NCI-H2171 treated with DMSO at 0.1 percent for 48 hours (cell line): ENCODE measurements at regions not wholly inside any gene's neighbourhood (a gene's known extent, or its start where the extent isn't known, plus 50 kb on each side); places are given as distances from the start of the nearest gene placed in this dataset.

ENCODE experiments used
- DNase-seq: peaks from one replicate; lab custom pipeline; 2025; lab: John Stamatoyannopoulos, UW

DNA sequence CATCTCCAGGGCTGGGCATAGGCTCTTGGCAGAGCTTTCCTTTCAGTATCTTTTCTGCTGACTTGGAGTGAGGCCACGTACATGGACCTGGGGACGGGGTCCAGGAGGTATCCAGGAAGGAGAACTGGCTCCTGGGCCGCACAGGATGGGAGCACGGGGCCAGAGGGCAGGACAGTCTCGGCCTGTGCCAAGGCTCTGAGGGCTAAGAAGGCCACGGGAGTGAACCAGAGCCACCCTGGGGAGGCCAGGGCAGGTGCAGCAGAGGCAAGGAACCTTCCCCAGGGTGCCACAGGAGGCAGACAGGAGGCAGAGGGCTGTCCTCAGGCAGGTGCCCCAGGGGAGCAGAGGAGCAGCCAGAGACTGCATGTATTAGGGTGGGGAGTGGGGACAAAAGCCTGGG lies 50.3 kb downstream of the PLXNA1 start:
- no peak for DNase-seq

DNA sequence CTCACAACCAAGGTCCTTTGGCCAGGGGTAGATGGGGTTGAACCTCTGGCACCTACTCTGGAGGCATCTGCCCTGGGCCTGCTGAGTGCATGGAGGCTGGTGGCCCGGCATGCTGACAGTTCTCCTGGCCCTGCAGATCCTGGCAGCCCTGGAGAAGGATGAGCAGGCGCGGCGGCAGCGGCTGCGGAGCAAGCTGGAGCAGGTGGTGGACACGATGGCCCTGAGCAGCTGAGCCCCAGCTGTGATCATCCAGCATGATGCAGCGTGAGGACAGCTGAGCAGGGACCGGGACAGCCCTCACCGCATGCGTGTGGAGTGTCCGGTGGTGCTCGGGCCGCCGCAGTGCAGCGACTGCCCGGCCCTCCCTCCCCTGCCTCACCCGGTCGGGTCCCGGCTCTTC lies 50.9 kb downstream of the PLXNA1 start:
- DNase-seq = no peak

DNA sequence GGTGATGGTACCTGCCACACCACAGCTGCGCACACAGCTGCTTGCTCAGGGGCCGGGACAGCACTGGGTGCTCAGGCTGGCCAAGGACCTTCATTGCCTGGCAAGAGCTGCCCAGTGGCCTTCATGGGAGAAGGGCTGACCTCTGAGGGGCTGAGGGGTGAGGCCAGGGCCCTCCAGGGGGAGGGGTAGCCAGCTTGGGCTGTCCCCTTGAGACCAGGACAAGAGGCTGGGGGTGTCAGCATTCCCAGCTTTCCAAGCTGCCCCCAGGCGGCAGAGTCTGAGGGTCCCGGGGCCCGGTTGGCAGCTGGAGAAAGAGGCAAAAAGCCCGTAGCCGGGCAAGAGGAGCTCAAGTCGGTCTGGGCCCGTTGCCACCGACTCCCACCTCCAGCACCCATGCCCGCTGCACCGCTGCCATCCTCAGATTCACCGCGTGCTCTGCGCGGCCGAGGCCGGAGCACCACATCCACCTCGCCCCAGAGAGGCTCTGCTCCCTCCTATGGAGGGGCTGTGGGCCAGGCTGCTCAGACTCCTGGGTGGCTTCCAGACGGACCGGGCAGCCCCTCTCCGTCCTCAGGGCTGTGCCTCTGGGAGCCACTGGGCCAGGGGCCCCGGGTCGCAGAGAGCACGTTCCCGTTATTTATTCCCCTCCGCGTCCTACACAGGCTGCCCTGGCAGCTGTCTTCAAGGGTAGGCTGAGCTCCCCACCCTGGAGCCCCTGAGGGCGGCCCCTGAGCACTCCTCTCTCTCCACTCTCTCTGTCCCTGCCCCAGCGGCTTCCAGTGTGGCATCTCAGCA lies 51.5 kb downstream of the PLXNA1 start:
- DNase-seq = no peak

DNA sequence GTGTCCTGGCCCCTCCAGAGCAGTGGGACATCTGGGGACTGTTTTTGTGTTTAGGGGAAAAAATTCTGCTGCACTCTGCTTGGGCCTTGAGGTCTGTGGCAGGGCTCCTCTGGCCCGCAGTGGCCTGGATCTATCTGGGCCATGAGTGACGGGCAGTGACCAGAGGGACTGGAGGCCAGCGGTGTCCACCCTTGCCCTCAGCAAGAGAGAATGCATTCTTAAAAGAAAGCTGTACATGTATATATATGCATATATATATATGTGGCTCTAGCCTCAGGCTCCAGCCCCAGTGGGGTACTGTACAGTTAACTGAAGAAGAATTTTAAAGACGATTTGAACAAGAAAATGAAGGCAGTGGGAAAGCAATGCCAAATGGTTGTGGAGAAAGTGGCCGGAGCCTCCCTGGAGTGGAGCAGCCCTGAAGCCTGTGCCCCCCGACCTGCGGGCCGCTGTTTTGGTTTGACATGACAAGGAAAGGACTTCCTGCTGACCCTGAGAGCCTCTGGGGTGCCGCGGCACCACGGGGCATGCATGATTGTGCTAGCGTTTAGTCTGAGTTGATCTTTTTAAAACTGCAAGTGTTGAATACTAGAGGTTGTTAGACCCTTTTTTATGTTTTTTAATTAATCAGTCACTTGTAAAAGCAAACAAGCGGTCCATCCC lies 52.2 kb downstream of the PLXNA1 start:
- DNase-seq = no peak

DNA sequence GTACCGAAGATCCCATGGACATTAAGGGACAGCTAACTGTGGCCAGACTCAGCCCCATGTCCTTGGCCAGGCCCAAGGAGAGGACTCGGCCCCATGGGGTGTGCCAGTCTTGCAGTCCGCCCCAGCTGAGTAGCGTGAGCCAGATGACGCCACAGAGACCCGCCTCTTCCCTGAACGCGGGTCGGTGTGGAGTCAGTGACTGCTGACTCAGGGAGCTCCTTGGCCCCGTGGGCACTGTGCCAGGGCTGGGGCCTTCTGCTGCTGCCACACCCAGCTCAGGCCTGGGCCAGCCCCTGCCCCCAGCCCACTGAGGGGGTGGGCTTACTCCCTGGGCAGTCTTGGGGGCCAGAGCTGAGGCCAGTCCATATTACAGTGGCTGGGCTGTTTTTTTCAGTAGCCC lies 52.8 kb downstream of the PLXNA1 start:
- peak; percentile 29 for DNase-seq

DNA sequence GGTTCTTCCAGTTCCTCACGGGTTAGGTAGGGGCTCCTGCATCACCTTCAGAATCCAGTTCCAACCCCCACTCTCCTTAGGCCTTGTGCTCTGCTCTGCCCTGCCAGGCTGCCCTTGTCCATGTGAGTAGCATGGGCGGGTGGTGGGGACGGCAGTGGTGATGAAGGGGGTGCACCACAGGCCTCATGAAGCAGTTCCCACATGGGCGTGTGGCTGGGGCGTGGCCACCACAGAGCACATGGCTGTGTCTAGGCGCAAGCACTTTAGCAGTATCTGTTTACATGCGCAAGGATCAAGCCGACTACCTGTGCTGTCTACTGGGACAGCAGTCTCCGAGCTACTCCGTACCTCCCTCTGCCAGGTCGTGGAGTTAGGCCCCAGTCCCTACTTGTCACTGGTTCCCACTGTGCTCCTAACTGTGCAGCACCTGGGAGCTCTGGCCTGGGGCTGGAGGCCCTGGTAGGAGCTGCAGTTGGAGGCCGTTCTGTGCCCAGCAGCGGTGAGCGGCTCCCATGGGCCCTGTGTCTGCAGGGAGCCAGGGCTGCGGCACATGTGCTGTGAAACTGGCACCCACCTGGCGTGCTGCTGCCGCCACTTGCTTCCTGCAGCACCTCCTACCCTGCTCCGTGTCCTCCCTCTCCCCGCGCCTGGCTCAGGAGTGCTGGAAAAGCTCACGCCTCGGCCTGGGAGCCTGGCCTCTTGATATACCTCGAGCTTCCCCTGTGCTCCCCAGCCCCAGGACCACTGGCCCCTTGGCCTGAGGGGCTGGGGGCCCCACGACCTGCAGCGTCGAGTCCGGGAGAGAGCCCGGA lies 53.5 kb downstream of the PLXNA1 start:
- peak; percentile 73 for DNase-seq

DNA sequence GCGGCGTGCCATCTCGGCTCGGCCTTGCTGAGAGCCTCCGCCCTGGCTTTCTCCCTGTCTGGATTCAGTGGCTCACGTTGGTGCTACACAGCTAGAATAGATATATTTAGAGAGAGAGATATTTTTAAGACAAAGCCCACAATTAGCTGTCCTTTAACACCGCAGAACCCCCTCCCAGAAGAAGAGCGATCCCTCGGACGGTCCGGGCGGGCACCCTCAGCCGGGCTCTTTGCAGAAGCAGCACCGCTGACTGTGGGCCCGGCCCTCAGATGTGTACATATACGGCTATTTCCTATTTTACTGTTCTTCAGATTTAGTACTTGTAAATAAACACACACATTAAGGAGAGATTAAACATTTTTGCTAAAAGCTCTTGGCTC lies 54.1 kb downstream of the PLXNA1 start:
- peak; percentile 39 for DNase-seq

DNA sequence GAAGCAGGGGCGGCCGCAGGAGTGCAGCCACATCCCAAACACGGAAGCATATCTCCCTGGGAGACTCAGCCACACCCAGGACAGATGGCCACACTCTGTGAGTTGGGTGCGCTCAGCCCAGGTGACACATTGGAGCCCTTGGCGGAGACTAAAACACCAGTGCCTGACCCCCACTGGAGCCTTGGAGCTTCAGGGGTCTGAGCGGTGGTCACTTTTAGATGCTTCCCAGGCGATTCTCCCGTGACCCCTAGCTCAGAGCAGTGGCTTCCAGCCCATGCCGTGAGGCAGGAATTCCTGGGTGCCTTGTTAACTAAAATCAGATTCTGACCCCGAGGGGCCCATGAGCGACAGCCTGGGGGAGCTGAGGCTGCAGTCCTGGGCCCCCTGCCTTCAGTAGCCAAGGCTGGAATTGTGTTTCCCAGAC lies 54.5 kb downstream of the PLXNA1 start:
- DNase-seq = no peak

DNA sequence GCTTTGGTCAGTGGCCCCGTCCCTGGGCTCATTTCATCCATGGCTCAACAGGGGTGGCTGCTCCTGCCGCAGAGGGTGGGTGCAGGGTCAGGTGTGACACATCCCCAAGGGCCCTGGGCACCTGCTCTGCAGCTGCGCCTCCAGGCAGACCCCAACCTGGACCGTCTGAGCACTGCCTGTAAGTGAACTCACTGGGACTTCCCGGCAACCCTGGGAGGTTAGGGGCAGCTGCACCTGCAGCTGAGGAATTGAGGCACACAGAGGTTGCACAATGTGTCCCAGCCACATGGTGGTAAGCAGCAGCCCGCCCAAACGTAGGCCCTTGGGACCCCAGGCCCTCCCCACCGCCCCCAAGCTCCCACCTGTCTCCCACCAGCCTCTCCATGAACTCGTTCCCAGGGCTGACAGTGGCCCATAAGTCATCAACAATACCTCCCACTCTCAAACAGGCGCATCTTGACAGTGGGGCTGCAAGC lies 55.1 kb downstream of the PLXNA1 start:
- peak; percentile 49 for DNase-seq

DNA sequence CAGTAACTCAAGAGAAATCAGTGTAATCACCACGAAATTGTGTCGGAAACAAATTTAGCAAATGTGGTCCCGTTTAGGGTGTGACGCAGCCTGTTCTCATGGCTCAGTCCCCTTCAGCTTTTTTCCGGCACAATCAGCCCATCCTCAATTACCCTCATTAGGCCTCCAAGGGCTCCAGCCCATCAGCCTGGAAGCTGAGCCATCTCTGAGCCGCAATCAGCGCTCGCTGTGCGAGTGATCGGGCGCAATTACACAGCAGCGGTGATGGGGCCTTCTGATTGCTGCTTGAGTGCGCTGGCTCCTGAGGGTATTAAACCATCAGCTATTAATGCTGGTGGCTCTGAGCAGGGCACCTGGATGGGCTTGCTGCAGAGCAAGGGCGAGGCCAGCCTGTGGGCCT lies 55.6 kb downstream of the PLXNA1 start:
- DNase-seq = no peak

DNA sequence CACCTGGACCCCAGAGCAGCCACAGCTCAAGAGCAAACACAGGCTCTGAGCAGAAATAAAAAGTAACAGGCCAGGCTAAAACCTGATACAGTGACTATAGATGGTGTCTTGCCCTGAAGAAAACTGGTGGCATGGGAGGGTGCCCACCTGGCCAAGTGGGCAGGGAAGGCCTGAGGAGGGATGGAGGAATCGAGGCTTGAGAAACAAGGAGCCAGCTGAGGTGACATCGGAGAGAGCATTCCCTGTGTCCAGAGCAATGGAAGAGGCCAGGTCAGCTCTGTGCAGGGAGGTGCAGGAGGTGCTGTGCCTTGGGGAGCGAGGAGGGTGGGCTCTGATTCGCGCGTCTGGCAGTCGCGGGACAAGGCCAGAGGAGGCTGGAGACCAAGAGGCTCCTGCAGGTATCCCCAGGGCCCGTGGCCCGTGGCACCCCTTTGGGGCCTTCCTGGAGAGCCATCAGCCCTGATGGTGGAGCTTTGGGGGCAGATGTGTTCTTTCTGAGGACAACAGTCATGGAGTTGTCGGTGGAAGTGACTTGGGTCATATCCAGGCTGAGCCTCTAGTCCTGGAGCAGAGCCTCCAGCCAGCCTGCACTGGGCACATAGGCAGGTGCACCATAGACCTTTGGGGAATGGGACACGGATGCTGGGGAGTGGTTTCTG lies 56.1 kb downstream of the PLXNA1 start:
- no peak for DNase-seq

DNA sequence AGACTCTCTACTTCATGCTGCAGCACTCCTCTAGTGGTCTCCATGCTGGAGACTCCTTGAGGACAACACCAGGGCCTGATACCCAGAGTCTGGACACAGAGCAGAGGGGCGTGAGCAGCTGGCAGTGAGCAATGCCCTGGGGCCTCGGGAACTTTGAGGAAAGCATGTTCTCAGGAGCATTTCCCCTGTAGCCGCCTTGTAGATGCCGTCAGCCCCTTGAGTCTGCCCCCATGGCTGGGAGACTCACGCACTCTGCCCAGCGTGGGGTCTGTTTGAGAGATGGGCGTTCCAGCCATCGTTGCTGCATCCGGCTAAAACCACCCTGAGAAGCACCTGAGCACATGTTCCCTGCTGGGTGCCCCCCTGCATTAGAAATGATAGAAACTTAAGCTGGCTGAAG lies 56.8 kb downstream of the PLXNA1 start:
- DNase-seq = no peak

DNA sequence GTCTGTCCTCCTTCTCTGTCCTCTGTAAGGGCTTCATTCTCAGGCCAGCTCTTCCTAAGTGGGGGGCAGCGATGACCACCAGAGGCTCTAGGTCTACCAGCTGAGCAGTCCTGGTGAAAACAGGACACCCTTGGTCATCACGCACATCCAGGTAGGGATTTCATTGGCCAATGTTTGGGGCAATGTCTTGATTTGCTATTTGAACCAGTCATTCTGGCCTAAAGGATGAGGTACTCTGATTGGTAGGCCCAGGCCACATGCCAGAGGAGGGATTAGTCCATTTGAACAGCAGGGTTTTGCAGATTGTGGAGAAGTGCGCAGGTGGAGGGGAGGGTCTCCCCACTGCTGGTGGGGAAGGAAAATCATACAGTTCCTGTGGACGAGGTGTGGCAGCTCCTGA lies 57.3 kb downstream of the PLXNA1 start:
- no peak for DNase-seq

DNA sequence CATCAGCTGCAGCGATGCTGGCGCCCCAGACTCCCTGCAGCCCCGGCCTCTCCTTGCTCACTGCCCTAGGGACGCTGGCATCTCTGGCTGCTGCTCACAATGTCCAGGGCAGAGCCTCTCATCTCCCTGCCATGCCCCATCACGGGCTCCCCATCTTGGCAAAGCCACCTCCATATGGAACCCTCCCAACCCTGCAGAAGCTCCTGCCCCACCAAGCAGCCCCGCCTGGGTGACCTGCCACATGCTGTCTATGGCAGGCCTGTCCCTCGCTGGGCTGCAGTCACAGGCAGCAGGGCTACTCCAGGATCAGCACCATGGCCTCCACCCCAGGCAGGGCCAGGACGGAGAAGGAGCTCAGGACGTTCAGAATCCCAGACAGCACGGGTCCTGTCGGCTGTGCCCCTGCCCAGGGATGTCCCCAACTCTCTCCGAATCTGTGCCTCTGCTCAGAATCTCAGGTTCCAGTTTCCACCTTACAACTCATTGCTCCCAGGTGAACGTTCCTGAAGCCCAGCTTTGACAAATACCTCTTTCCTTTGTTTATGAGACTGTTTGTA lies 58.4 kb downstream of the PLXNA1 start:
- no peak for DNase-seq

DNA sequence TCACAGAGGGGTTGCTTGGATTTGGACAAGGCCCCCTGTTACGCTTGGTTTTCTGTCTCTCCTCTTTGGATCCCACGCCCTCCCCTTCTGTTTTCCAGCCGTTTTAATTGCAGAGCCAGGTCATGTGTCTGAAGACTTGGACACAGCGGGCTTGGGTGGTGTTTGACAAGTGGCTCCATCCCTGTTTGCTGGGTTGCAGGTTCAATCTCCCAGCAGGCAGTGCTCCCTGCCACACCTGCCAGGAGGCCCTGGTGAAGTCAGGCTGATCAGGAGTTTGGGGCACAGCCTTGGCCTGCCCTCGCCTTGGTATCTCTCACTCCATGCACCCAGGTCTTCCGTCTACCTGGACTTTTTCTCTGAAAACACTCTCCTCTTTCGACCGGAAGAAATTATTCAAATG lies 59.0 kb downstream of the PLXNA1 start:
- DNase-seq = no peak

DNA sequence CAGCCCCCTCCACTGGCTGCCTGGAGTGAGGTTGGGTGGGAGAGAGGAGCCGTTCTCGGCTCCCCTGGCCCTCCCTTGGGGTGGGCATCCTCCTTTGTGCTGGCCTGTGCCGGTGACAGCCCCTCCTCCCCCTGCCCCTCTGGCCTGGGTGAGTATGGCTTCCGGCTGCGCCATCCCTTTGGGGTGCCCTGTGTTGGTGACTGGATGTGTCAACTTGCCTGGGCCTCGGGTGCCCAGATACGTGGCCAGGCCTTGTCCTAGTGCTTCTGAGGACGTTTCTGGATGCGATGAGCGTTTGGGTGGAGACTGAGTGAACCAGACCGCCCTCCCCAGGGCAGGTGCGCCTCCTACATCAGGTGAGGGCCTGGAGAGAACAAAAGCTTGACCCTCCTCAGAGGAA lies 59.7 kb downstream of the PLXNA1 start:
- DNase-seq = no peak

DNA sequence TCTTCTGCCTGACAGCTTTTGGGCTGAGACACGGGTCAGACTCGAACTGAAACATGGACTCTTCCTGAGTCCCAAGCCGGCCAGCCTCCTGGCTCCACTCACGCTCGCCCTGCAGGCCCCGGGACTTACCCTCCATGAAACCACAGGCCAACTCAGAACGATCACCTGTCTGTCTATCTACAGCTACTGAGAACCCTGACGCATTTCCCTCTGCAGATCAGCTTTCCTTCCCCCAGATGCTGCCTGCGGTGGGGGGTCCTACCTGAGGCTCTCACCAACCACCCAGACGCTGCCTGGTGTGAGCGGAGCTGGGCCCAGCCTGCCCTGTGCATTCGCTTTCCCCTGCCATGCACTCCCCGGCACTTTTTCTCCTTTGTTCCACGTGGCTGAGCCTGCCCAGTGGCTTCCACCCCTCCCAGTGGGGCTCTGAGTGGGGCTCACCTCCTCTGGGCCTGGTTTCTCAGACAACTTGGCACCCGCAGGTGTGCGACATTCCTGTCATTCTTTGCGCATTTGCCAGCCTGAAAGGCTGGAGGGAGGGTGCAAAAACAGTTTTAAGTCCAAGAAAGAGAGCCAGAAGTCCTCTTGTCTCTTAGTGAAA lies 60.2 kb downstream of the PLXNA1 start:
- no peak for DNase-seq

DNA sequence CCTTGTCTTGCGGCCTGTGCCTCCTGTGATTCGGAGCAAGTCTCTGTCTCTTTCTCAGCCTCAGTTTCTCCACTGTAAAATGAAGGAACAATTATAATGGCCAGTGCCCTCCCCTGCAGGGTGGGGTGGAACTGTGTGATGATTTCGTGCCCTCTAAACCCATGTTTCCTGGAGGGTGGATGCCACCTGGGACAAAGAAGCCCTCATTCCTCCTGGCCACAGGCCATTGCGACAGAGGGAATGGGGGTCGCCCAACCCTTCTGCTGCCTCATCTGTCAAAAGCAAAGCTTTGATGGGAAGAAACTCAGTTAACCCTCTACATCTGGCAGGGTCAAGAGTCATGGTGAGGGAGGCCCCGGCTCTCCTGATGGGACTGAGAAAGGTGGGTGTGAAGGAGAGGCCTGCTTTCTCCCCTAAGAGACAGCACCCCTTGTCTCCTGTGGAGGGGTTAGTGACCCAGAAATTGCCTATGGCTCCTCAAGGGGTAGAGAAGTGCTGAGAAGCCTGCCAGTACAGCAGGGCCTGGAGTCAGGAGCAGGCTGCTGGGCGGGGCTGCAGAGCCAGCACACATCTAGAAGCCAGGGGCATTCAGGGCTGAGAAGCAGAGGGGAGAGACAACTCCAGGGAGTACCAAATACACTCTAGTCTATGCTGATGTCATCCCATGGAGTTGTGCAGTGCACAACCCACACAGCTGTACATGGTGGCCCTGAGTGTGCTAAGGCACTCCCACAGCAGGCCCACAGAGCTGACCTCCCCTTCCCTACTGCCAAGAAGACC lies 61.0 kb downstream of the PLXNA1 start:
- DNase-seq = no peak

DNA sequence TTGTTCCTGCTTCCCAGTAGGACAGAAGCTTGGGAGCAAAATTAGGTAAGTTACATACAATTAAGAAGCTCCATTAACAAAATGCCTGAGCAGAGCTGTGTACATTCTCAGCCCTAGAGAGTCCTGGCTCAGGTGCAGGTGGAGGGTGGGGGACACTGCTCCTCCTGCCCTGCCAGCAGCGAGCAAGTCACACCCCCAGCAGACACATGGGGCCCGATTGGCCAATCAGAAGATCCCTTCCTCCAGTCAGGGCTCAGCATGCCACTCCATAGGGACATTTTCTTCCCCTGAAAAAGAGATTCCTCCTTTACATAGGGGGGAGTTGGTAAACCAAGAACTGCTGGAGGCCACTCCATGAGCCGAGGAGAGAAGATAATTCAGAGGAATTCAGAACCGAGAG lies 62.1 kb downstream of the PLXNA1 start:
- peak; percentile 88 for DNase-seq

DNA sequence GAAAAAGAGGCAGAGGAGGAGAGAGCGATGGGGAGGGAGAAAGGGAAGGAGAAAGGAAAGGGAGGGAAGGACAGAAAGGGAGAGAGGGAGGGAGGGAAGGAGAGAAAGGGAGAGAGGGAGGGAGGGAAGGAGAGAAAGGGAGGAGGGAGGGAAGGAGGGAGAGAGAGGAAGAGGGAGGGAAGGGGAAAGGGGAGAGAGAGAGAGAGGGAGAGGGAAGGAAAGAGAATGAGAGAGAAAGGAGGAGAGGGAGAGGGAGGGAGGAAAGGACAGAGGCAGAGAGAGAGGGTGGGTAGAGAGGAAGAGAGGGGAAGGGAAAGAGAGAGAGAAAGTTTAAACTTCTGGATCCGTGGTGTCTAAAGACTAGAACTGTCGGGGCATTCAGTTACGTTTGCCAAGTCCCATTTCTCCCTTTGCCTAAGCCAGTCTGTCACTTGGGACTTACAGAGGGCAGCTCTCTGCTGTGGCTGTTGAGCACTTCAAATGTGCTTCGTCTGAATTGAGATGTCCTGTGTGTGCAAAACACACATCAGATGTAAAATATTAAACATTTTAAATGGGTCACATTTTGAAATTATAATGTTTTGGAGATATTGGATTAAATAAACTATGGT lies 62.6 kb downstream of the PLXNA1 start:
- no peak for DNase-seq
